HG02970 (cell line): ENCODE measurements at regions not wholly inside any gene's neighbourhood (a gene's known extent, or its start where the extent isn't known, plus 50 kb on each side); places are given as distances from the start of the nearest gene placed in this dataset.

ENCODE experiments used
- ATAC-seq: cut with Tn5 transposase; IDR thresholded peaks from one replicate; pipeline ENCODE4 v1.9.1; 2021; ENCODE audit warnings: mild to moderate bottlenecking, moderate library complexity, moderate number of reproducible peaks; ENCODE audit not compliant: unreplicated experiment, low FRiP score

GRCh38 chr17:77506371-77506991 lies 365.7 kb downstream of the SEC14L1 start:
- no peak for ATAC-seq

GRCh38 chr17:77507111-77507885 lies 366.5 kb downstream of the SEC14L1 start:
- no peak for ATAC-seq

- no peak for ATAC-seq
Measured at GRCh38 chr17:77508047-77508715, 367.4 kb downstream of the SEC14L1 start.

GRCh38 chr17:77509089-77509488 lies 368.3 kb downstream of the SEC14L1 start:
- ATAC-seq: no peak

GRCh38 chr17:77509599-77509998 lies 368.8 kb downstream of the SEC14L1 start:
- no peak for ATAC-seq

- no peak for ATAC-seq
Measured at GRCh38 chr17:77510133-77510796, 369.5 kb downstream of the SEC14L1 start.

GRCh38 chr17:77511514-77512061 lies 370.8 kb downstream of the SEC14L1 start:
- ATAC-seq: no peak

GRCh38 chr17:77512062-77512946 lies 371.5 kb downstream of the SEC14L1 start:
- no peak for ATAC-seq

GRCh38 chr17:77513045-77513444 lies 372.3 kb downstream of the SEC14L1 start:
- no peak for ATAC-seq

- no peak for ATAC-seq
Measured at GRCh38 chr17:77515227-77515626, 374.5 kb downstream of the SEC14L1 start.

- no peak for ATAC-seq
Measured at GRCh38 chr17:77516902-77517301, 376.1 kb downstream of the SEC14L1 start.

GRCh38 chr17:77521076-77521475 lies 380.3 kb downstream of the SEC14L1 start:
- ATAC-seq: no peak

GRCh38 chr17:77523540-77523939 lies 382.8 kb downstream of the SEC14L1 start:
- no peak for ATAC-seq

GRCh38 chr17:77526259-77526711 lies 385.5 kb downstream of the SEC14L1 start:
- no peak for ATAC-seq

GRCh38 chr17:77526728-77527350 lies 386.1 kb downstream of the SEC14L1 start:
- ATAC-seq: no peak

- ATAC-seq: no peak
Measured at GRCh38 chr17:77527409-77527808, 386.6 kb downstream of the SEC14L1 start.

- no peak for ATAC-seq
Measured at GRCh38 chr17:77527836-77528505, 387.2 kb downstream of the SEC14L1 start.

GRCh38 chr17:77528516-77529327 lies 388.0 kb downstream of the SEC14L1 start:
- ATAC-seq: no peak
